AG04450 (cell line): ENCODE measurements at regions not wholly inside any gene's neighbourhood (a gene's known extent, or its start where the extent isn't known, plus 50 kb on each side); places are given as distances from the start of the nearest gene placed in this dataset.

Experiments used
- CTCF ChIA-PET: fragments of 300-600, 350-600 bp; formaldehyde crosslinking; extraction: SDS; loops from one replicate; lab custom pipeline; 2022; ENCODE audit warnings: antibody characterized with exemption, inconsistent platforms; lab: Charles Lee
- POLR2A ChIA-PET: fragments of 350-600 bp; formaldehyde crosslinking; extraction: SDS; loops from one replicate; lab custom pipeline; 2021; ENCODE audit warnings: antibody characterized with exemption, inconsistent platforms; lab: Yijun Ruan, JAX
- DNase-seq: peaks from one replicate; pipeline ENCODE4 v3.0.0-alpha.2; 2011; ENCODE audit warnings: low read depth, low spot score
- H3K27ac ChIP-seq: one replicate; pipeline ENCODE4 v1.5.1; 2012; ENCODE audit warnings: low read depth, low read length, control low read depth
- H3K27me3 ChIP-seq: one replicate; pipeline ENCODE4 v1.6.0; 2012; ENCODE audit warnings: low read length; ENCODE audit not compliant: control insufficient read depth, insufficient read depth
- H3K4me3 ChIP-seq: 2 replicates; pipeline ENCODE4 v1.5.1; 2011; ENCODE audit warnings: mild to moderate bottlenecking, low read depth, low read length, control low read depth
- H3K9me3 ChIP-seq: 2 replicates; pipeline ENCODE4 v1.5.1; 2012; ENCODE audit warnings: low read length; ENCODE audit not compliant: control insufficient read depth, insufficient read depth
- TF ChIP-seq, protein P1 (sequence below): IDR thresholded peaks from 2 replicates; pipeline ENCODE4 v1.5.1; 2011; ENCODE audit warnings: low read depth, low read length, control low read depth, inconsistent platforms

DNA sequence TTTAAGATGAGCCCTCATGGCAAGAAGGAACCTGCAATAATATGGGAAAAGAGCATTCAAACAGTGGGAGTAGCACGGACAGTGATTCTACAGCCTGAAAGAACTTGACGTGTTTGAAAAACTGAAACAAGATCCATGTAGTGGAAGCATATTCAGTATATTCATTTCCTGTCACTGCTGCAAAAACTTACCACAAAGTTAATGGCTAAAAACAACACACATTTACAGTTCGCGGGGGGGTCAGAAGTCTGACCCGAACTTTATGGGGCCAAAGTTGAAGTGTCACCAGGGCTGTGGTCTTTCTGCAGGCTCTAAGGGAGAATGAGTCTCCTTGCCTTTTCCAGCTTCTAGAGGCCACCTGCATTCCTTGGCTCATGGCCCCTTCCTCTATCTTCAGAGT lies 52.6 kb upstream of the ARX start:
- POLR2A ChIA-PET = no interaction called here
- TF ChIP-seq, protein P1, sequence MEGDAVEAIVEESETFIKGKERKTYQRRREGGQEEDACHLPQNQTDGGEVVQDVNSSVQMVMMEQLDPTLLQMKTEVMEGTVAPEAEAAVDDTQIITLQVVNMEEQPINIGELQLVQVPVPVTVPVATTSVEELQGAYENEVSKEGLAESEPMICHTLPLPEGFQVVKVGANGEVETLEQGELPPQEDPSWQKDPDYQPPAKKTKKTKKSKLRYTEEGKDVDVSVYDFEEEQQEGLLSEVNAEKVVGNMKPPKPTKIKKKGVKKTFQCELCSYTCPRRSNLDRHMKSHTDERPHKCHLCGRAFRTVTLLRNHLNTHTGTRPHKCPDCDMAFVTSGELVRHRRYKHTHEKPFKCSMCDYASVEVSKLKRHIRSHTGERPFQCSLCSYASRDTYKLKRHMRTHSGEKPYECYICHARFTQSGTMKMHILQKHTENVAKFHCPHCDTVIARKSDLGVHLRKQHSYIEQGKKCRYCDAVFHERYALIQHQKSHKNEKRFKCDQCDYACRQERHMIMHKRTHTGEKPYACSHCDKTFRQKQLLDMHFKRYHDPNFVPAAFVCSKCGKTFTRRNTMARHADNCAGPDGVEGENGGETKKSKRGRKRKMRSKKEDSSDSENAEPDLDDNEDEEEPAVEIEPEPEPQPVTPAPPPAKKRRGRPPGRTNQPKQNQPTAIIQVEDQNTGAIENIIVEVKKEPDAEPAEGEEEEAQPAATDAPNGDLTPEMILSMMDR = no peak
- CTCF ChIA-PET = no interaction called here
- Histone ChIP-seq H3K27me3 (no peaks in the 10 kb centered on the region), H3K27ac (no peak overlapping the region), H3K9me3 (no peaks in the 10 kb centered on the region), H3K4me3 (no peak overlapping the region)
- no peak for DNase-seq

DNA sequence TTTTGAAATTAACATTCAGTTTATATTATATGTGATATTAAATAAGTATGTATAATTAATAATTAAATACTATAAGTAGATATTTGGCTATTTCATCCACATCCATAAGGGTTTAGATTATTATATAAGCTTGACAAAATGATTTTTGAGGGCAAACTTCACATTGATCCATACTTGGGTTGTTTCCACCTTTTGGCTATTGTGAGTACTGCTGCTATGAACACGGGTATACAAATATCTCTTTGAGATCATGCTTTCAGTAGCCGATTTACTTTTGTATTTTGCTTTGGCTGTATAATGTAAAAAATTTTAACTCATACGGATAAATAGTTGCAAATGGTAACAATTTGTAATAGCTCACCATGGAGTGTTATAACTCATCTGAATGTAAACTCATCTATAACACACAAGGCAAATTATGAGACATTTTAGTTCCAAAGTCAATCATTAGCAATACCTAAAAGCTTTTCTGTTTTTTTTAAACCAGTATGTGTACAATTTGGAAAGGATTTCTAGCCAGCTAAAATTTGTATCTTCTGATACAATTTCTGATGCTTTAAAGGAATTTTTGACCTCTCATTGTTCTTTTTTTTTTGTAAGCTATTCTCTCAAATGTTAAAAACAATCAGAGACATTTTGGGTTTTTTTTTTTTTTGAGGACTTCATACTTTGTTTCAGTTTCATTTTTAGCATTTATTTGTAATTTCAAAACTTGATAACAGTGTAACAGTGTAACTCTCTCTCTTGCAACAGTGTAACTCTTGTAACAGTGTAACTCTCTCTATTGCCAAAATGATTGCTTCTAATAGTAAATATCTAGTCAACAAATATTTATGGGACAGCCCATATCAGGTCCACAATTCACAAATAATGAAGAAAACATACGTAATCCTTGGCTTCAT lies 51.8 kb upstream of the ARX start:
- H3K27ac ChIP-seq = no peak overlapping the region
- TF ChIP-seq, protein P1 = no peak
- ChIA-PET CTCF (no interaction called here), POLR2A (no interaction called here)
- DNase-seq = no peak
- H3K27me3 ChIP-seq = no peaks in the 10 kb centered on the region
- no peak overlapping the region for H3K4me3 ChIP-seq
- no peaks in the 10 kb centered on the region for H3K9me3 ChIP-seq

GRCh38 chrX:25066131-25066530 lies 50.4 kb upstream of the ARX start:
- CTCF ChIA-PET = no interaction called here
- no peak for DNase-seq
- H3K4me3 ChIP-seq = no peak overlapping the region
- POLR2A ChIA-PET = no interaction called here
- no peaks in the 10 kb centered on the region for H3K27me3 ChIP-seq
- no peaks in the 10 kb centered on the region for H3K9me3 ChIP-seq
- no peak overlapping the region for H3K27ac ChIP-seq
- TF ChIP-seq, protein P1 = no peak
